ENCODE measurements at regions not wholly inside any gene's neighbourhood (a gene's known extent, or its start where the extent isn't known, plus 50 kb on each side); places are given as distances from the start of the nearest gene placed in this dataset.
"Not testable (repeated sequence)": the region's sequence is repeated elsewhere in the genome, so short reads cannot be mapped to it uniquely, and the experiment has no call there.

DNA sequence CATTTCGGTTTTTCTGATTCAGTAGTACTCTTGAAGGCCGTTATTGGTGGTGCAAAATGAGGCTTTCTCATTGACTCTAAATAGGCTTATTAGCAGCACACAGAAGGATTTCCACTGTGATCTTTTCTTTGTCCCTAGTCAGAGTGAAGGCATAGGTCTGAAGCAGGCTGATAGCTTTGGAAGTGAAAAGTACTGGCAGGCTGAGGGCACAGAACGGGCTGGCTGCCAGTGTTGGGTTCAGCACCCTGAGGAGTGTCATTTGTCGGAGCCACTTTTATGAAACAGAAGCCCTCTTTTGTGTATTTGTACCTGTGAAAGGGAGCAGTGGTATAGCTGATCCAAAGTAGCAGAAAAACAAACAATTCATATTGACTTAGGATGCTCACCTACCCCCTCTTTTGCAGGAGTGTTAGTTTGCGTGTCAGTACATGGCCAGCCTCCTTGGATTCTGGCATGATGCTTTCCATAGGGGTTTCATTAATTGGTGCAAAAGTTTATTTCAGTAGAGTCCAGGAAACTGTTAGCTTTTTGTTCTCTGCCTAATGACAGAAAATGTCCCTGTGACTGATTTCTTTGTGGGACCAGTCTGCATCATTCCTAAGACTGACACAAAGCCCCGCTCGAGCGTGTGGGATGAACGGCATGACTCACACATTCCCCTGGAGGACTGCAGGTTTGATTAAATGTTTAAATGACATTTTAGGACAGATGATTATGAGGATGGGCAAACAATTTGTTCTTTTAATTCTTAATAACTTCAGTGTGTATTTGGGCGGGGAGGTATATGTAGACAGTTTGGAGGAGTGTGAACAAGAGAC lies 239.1 kb upstream of the VKORC1L1 start:
- TF ChIP-seq, protein P1, sequence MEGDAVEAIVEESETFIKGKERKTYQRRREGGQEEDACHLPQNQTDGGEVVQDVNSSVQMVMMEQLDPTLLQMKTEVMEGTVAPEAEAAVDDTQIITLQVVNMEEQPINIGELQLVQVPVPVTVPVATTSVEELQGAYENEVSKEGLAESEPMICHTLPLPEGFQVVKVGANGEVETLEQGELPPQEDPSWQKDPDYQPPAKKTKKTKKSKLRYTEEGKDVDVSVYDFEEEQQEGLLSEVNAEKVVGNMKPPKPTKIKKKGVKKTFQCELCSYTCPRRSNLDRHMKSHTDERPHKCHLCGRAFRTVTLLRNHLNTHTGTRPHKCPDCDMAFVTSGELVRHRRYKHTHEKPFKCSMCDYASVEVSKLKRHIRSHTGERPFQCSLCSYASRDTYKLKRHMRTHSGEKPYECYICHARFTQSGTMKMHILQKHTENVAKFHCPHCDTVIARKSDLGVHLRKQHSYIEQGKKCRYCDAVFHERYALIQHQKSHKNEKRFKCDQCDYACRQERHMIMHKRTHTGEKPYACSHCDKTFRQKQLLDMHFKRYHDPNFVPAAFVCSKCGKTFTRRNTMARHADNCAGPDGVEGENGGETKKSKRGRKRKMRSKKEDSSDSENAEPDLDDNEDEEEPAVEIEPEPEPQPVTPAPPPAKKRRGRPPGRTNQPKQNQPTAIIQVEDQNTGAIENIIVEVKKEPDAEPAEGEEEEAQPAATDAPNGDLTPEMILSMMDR (conservative IDR thresholded peaks at IDR 0.05): not testable (repeated sequence)
- not testable (repeated sequence) for TF ChIP-seq EZH2 (IDR thresholded peaks at IDR 0.05; ENCODE audit: low read depth)

Data from PC-9 (cell line).